HG02623 (cell line): ENCODE measurements at regions not wholly inside any gene's neighbourhood (a gene's known extent, or its start where the extent isn't known, plus 50 kb on each side); places are given as distances from the start of the nearest gene placed in this dataset.

ENCODE experiments used
- ATAC-seq: cut with Tn5 transposase; IDR thresholded peaks from one replicate; pipeline ENCODE4 v1.9.1; 2021; ENCODE audit warnings: moderate library complexity; ENCODE audit not compliant: unreplicated experiment

DNA sequence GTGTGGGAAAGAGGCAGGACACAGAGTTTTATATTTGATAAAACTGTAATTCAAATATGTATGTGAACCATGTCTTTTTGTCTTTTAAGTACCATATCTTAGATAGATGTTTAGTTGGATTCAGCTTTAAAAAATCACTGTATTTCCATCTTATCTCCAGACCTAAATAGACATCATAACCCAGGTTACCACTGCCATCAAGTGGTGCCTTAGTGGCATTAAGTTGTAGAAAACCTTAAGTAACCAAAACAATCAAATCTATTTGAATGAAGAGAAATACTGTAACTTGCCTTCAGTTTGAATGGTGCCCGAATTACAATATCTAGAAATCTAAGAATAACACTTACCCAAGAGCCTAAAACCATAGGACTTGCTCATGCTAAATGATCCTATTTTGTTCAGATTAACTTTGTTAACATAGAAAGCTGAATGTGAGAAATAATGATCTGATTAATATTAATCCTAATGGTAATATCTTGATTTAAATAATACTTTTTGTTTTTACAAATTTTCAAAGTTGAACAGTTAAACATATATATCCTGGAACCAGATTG, 92.5 kb upstream of the MAP2 start:
- no peak for ATAC-seq

DNA sequence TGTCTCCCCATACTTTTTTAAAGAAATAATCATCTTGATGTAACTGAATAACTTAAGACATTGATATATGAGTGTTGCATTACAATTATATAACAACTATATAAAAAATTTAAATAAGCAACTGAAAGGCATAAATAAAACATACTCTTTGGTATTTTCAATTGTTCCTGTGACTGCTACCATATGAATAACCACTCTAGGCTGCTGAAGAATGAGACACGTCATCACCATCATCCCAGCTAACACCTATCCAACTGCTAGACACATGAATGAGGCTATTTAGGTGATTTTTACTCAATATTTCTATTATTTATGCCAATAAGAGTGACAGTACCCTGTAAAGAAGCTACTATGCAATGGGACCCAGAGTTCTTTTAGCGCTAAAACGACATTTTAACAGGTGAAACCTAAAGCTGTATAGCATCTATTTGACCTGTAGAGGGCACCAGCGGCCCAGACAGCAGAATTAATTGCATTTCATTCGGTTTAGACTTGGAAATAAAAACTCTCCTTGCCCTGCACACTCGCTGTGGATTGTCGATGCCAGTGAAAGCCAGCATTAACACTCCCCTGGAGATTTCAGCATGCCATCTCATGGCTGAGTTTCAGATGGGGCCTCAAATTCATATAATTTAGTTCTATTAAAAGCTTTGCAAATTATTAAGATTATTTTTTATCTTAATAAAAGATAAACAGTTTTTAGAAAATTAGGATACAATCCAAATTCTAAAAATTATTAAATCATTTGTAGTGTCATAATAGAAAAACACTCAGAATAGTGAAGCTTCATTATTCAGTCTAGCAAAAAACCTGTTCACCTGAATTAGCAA, 89.4 kb upstream of the MAP2 start:
- peak; percentile 87 for ATAC-seq

DNA sequence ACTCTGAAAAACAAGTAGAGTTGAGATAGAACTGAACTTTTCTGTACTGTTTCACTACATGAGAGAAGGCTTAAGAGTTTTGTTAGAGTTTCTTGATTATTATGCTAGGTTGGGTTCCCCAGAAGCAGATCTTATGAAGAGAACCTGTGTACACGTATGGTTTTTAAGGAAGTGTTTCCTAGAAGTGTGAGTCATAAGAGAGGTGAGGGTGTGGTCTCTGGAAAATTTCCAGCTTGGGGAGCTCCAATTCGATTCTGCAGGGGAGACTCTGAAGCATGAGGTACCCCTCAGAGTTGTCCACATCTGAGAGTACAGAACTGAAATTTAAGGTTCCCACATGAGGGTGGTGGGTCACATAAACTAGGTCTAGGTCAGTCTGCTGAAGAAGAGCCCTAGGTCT, 83.3 kb upstream of the MAP2 start:
- no peak for ATAC-seq

DNA sequence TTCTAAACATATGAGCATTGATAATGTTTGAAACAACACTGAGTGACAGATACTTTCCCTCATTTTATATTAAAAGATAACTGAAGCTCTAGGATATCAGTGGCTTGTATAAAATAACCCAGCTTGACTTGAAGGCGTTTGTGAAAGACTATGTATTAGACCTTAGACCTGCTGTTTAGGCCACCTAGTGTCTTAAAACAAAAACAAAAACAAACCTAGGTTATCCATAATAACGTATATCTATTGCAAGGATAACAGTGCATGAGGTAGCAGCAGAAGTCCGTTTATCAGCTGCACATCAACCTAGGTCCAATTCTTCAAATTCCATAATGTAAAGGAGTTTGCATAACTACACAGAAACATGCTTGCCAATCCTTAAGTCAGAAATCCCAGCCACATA, 79.5 kb upstream of the MAP2 start:
- ATAC-seq: no peak

DNA sequence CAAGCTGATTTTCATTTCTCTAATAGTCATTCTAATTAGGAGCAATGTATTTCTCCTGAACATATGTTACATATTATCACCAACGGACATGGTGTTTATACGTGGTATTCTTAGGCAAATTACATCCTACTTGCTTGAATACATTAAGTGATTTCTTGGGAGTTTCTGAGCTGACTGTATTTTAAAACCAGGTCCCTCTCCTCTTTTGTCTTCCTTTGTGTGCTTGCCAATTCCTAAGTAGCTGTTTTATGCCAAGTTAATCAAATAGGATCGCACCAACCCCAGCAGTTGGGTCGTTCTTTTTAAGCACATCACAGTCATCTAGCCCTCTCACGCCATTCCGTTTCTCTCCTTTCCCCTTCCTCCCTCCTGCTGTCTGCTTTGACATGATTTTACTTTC, 75.4 kb upstream of the MAP2 start:
- no peak for ATAC-seq

DNA sequence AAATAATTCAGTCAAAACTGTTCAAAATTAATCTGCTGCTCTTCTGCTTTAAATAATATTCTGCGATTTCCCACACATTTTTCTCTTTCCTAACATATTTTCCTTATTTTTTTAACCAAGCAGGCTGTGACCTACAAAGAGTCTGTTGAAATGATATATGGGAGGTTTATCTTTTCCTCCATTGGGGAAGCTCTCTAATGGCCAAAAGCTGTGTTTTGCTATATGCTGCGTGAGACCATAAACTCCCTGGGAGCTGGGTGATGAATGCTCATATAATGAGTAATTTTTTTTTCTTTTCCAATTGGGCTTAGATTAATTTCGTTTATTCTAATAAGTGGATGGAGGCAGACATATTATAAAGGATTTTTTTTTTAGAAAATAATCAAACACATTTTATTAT, 72.2 kb upstream of the MAP2 start:
- no peak for ATAC-seq

DNA sequence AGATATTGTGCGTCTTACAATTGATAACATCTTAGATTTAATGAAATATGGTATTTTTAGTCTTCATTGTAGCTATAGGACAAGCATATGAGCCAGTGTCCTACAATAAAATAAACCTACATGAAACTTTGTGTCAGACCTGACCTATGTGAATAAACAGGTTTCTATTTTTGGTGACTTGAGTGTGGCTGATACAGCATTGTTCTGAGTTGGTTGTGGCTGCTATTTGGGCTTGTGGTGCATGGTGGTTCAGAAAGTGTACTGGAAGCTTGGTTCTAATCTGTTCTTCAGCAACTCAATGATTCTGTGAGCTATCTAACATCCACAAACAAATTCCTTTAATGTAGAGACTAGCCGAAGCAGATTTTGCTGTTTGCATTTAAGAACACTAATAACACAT, 64.9 kb upstream of the MAP2 start:
- ATAC-seq: no peak

DNA sequence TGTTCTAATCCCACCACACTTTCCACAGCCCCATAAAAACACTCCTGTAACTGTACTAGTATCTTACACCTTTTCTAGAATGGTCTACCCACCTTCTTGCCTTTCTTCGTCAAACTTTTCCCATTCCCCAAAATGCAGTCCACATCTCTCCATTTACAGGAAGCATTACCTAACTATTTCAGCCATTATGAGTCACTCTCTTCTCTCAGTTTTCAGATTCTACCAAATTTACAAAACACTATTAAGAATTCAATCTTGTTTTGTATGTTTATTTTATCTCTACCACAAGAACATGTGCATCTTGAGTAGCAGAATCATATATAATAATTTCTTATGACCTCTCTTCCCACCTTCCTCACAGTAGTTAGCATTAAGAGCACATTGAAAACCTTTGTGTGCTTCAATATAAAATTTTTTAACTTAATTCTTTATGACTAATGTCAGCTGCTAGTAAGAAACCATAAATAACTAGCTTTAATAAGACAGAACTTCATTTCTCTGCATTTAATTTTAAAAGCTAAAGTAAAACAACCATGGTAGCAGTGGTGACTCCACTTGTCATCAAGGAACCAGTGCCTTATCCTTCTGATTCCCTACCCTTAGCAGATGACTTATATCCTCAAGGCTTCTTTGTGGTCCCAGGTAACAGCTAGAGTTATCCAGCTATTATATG, 56.6 kb upstream of the MAP2 start:
- no peak for ATAC-seq

DNA sequence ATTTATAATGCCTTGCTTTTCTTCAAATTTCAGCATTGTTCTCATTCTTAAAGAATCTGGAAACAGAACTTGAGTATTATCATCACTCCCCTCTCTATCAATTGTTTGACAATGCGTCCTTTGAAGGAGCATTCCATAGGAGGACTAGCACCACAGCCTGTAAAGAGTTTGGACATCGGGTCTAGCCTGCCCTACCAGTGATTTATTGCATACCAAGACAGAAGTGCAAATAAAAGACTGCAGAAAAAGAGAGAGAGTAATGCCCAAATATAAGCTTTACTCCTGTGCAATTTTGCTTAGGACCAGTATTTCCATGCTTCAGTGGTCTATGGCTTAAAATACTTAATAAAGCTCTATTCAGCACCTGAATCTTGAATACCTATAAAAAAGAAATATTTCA, 55.4 kb upstream of the MAP2 start:
- no peak for ATAC-seq

DNA sequence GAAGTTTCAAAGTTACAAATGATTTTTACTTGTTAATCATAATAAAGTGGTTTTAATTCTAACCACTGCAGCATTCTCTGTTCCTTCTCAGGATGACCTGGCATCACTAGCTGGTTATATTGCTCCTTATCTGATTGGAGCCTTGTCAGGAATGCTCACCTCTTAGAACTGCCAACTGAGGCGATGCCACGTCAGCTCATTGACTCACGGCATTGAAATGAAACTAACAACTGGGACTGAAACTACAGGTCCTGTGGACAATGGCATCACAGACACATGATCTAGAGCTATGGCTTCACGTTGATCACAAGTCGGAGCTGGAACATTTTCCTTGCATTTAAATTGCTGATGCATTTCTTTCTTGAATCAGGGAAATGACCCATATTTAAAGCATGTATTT, 54.9 kb upstream of the MAP2 start:
- ATAC-seq: no peak

DNA sequence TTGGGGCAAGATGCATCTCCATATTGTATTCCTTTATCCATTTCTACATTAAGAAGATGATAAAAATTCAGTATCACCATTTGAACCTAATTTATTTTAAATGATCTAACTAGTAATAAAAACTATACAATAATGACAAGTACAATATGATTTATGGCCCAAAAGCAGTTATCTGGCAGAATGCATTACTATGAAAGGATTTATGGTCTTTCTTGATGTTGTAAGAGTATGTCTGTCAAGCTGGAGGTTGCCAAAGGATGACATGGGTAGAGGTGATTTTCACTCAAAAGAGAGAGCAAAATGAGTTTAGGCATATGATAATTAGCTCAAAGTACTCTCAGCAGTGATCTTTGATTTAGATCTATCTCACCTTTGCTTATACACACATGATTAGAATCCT, 54.2 kb upstream of the MAP2 start:
- no peak for ATAC-seq

DNA sequence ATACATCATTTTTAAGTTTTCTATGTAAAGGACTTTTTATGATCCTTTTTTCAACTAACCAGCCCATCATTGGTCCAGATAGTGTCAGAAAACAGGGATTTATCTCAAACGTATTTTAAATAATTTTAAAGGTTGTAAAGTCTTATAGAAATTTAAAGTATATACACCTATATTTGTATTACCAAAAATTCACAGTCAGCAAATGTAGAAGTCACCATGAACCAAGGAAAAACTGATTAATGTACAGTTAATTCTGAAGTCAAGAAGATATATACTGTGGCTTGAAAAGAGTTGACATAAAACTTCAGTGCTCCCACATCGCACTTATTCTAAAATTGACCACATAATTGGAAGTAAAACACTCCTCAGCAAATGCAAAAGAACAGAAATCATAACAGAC, 52.4 kb upstream of the MAP2 start:
- ATAC-seq: no peak
